ENCODE measurements at regions not wholly inside any gene's neighbourhood (a gene's known extent, or its start where the extent isn't known, plus 50 kb on each side); places are given as distances from the start of the nearest gene placed in this dataset.

GRCh38 chr11:109770323-109770722 lies 322.9 kb upstream of the ZC3H12C start:
- H3K27ac ChIP-seq (ENCODE audit: low read depth, low read length), result no peak overlapping the region
- no peak overlapping the region for H3K4me3 ChIP-seq (ENCODE audit: low read length)
- no peaks in the 10 kb centered on the region for H3K79me2 ChIP-seq (ENCODE audit: control insufficient read depth, insufficient read depth, low read length)
- no peak overlapping the region for H3K9ac ChIP-seq (ENCODE audit: low read length)
- no peaks in the 10 kb centered on the region for H3K36me3 ChIP-seq (ENCODE audit: control insufficient read depth, insufficient read depth, low read length)
- DNase-seq, result no peak
- H3K4me1 ChIP-seq (ENCODE audit: control insufficient read depth, low read depth, low read length), result no peaks in the 10 kb centered on the region
- H2AK5ac ChIP-seq (ENCODE audit: low read length), result no peak overlapping the region
- no peak overlapping the region for H3K4ac ChIP-seq (ENCODE audit: low read depth, low read length)
- no peak overlapping the region for H3K23ac ChIP-seq (ENCODE audit: low read length)
- no peak overlapping the region for H4K5ac ChIP-seq (ENCODE audit: low read length)
- H2BK5ac ChIP-seq (ENCODE audit: low read length), result no peak overlapping the region
- no peak overlapping the region for H2BK15ac ChIP-seq (replicated peaks; ENCODE audit: low read depth)
- H4K8ac ChIP-seq (ENCODE audit: low read depth, low read length), result no peak overlapping the region
- H3K79me1 ChIP-seq (ENCODE audit: low read length), result no peaks in the 10 kb centered on the region
- H3K27me3 ChIP-seq (ENCODE audit: insufficient read depth, low read length, poor library complexity), result no peaks in the 10 kb centered on the region
- no peak overlapping the region for H3K4me2 ChIP-seq (ENCODE audit: low read length)
- no peak overlapping the region for H3K18ac ChIP-seq (ENCODE audit: low read length)
- no peak overlapping the region for H2BK120ac ChIP-seq (ENCODE audit: low read depth, low read length)
- H3K56ac ChIP-seq (ENCODE audit: low read length), result no peak overlapping the region

GRCh38 chr11:109772892-109773291 lies 320.3 kb upstream of the ZC3H12C start:
- Histone ChIP-seq H3K27ac (ENCODE audit: low read depth, low read length) (no peak overlapping the region), H3K9ac (ENCODE audit: low read length) (no peak overlapping the region), H2BK5ac (ENCODE audit: low read length) (no peak overlapping the region), H3K18ac (ENCODE audit: low read length) (no peak overlapping the region), H3K4me1 (ENCODE audit: control insufficient read depth, low read depth, low read length) (no peaks in the 10 kb centered on the region), H3K4me2 (ENCODE audit: low read length) (no peak overlapping the region), H3K4ac (ENCODE audit: low read depth, low read length) (no peak overlapping the region), H4K8ac (ENCODE audit: low read depth, low read length) (no peak overlapping the region), H2AK5ac (ENCODE audit: low read length) (no peak overlapping the region), H2BK120ac (ENCODE audit: low read depth, low read length) (no peak overlapping the region), H2BK15ac (replicated peaks; ENCODE audit: low read depth) (no peak overlapping the region), H3K79me2 (ENCODE audit: control insufficient read depth, insufficient read depth, low read length) (no peaks in the 10 kb centered on the region), H3K56ac (ENCODE audit: low read length) (no peak overlapping the region), H3K4me3 (ENCODE audit: low read length) (no peak overlapping the region), H3K79me1 (ENCODE audit: low read length) (no peaks in the 10 kb centered on the region), H3K36me3 (ENCODE audit: control insufficient read depth, insufficient read depth, low read length) (no peaks in the 10 kb centered on the region), H4K5ac (ENCODE audit: low read length) (no peak overlapping the region), H3K23ac (ENCODE audit: low read length) (no peak overlapping the region), H3K27me3 (ENCODE audit: insufficient read depth, low read length, poor library complexity) (no peaks in the 10 kb centered on the region)
- no peak for DNase-seq
- WGBS (ENCODE audit: extremely low coverage, insufficient coverage, low lambda C conversion rate), result no CpG with 5 or more reads among the region's 1 CpG

DNA sequence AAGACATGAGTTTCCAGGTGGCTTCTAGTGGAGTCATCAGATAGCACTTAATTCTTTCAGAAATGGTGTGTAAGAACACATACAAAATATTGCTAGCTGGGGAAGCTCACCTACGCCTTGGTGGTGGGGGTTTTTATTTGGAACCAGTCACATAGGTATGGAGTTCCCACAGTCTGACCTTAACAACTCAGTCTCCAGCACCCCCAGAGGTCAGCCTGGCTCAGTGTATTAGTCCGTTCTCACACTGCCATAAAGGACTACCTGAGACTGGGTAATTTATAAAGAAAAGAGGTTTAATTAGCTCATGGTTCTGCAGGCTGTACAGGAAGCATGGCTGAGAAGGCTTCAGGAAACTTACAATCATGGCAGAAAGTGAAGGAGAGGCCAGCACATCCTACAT lies 317.5 kb upstream of the ZC3H12C start:
- H2BK120ac ChIP-seq (ENCODE audit: low read depth, low read length), result no peak overlapping the region
- H2BK15ac ChIP-seq (replicated peaks; ENCODE audit: low read depth), result no peak overlapping the region
- H3K56ac ChIP-seq (ENCODE audit: low read length), result no peak overlapping the region
- no peak overlapping the region for H3K27ac ChIP-seq (ENCODE audit: low read depth, low read length)
- H3K23ac ChIP-seq (ENCODE audit: low read length), result no peak overlapping the region
- no peaks in the 10 kb centered on the region for H3K79me1 ChIP-seq (ENCODE audit: low read length)
- no peak overlapping the region for H2AK5ac ChIP-seq (ENCODE audit: low read length)
- no peak overlapping the region for H2BK5ac ChIP-seq (ENCODE audit: low read length)
- H3K36me3 ChIP-seq (ENCODE audit: control insufficient read depth, insufficient read depth, low read length), result no peaks in the 10 kb centered on the region
- H3K4me2 ChIP-seq (ENCODE audit: low read length), result no peak overlapping the region
- no peak overlapping the region for H4K5ac ChIP-seq (ENCODE audit: low read length)
- WGBS (ENCODE audit: extremely low coverage, insufficient coverage, low lambda C conversion rate), result no CpG with 5 or more reads among the region's 2 CpGs
- no peak overlapping the region for H4K8ac ChIP-seq (ENCODE audit: low read depth, low read length)
- H3K4ac ChIP-seq (ENCODE audit: low read depth, low read length), result no peak overlapping the region
- no peak overlapping the region for H3K18ac ChIP-seq (ENCODE audit: low read length)
- DNase-seq, result no peak
- no peaks in the 10 kb centered on the region for H3K27me3 ChIP-seq (ENCODE audit: insufficient read depth, low read length, poor library complexity)
- H3K4me1 ChIP-seq (ENCODE audit: control insufficient read depth, low read depth, low read length), result no peaks in the 10 kb centered on the region
- no peak overlapping the region for H3K9ac ChIP-seq (ENCODE audit: low read length)
- H3K4me3 ChIP-seq (ENCODE audit: low read length), result no peak overlapping the region
- H3K79me2 ChIP-seq (ENCODE audit: control insufficient read depth, insufficient read depth, low read length), result no peaks in the 10 kb centered on the region

DNA sequence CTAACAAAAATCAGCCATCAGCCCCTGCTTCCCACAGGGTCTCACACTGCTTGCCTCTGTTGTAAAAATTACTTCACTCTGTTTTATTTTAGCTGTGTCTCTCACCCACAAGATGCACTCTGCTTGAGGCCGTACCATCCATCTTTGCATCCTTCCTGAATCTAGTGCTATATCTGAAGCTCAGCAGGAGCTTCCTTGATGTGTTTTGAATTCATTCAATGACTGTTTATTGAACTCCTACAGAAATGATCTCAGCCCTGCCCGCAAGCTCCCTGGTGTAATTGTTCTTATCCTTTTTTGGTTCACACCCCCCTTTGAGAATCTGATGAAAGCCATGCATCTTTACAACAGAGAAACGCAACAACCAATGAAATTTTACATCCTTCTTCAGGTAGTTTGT lies 310.2 kb upstream of the ZC3H12C start:
- H2BK5ac ChIP-seq (ENCODE audit: low read length), result no peak overlapping the region
- H3K4ac ChIP-seq (ENCODE audit: low read depth, low read length), result no peak overlapping the region
- no peak overlapping the region for H2AK5ac ChIP-seq (ENCODE audit: low read length)
- H3K4me2 ChIP-seq (ENCODE audit: low read length), result no peak overlapping the region
- H4K8ac ChIP-seq (ENCODE audit: low read depth, low read length), result no peak overlapping the region
- peaks cover 5% of the 10 kb centered on the region for H3K4me1 ChIP-seq (ENCODE audit: control insufficient read depth, low read depth, low read length)
- H4K5ac ChIP-seq (ENCODE audit: low read length), result no peak overlapping the region
- H3K27ac ChIP-seq (ENCODE audit: low read depth, low read length), result peak overlapping the region; percentile 67
- H3K56ac ChIP-seq (ENCODE audit: low read length), result no peak overlapping the region
- H3K79me2 ChIP-seq (ENCODE audit: control insufficient read depth, insufficient read depth, low read length), result no peaks in the 10 kb centered on the region
- H2BK15ac ChIP-seq (replicated peaks; ENCODE audit: low read depth), result no peak overlapping the region
- no peak overlapping the region for H3K23ac ChIP-seq (ENCODE audit: low read length)
- DNase-seq, result peak; percentile 88
- H3K36me3 ChIP-seq (ENCODE audit: control insufficient read depth, insufficient read depth, low read length), result no peaks in the 10 kb centered on the region
- no peak overlapping the region for H2BK120ac ChIP-seq (ENCODE audit: low read depth, low read length)
- H3K9ac ChIP-seq (ENCODE audit: low read length), result no peak overlapping the region
- no peaks in the 10 kb centered on the region for H3K27me3 ChIP-seq (ENCODE audit: insufficient read depth, low read length, poor library complexity)
- no peak overlapping the region for H3K18ac ChIP-seq (ENCODE audit: low read length)
- H3K4me3 ChIP-seq (ENCODE audit: low read length), result no peak overlapping the region
- no peaks in the 10 kb centered on the region for H3K79me1 ChIP-seq (ENCODE audit: low read length)
- no CpG with 5 or more reads among the region's 3 CpGs for WGBS (ENCODE audit: extremely low coverage, insufficient coverage, low lambda C conversion rate)

GRCh38 chr11:109783840-109784239 lies 309.4 kb upstream of the ZC3H12C start:
- Histone ChIP-seq H4K8ac (ENCODE audit: low read depth, low read length) (peak overlapping the region; percentile 88), H3K9ac (ENCODE audit: low read length) (no peak overlapping the region), H3K27me3 (ENCODE audit: insufficient read depth, low read length, poor library complexity) (no peaks in the 10 kb centered on the region), H3K23ac (ENCODE audit: low read length) (no peak overlapping the region), H3K56ac (ENCODE audit: low read length) (peak overlapping the region; percentile 17), H3K79me2 (ENCODE audit: control insufficient read depth, insufficient read depth, low read length) (no peaks in the 10 kb centered on the region), H2AK5ac (ENCODE audit: low read length) (no peak overlapping the region), H2BK15ac (replicated peaks; ENCODE audit: low read depth) (no peak overlapping the region), H3K18ac (ENCODE audit: low read length) (peak overlapping the region; percentile 91), H3K36me3 (ENCODE audit: control insufficient read depth, insufficient read depth, low read length) (no peaks in the 10 kb centered on the region), H3K79me1 (ENCODE audit: low read length) (no peaks in the 10 kb centered on the region), H3K4me3 (ENCODE audit: low read length) (no peak overlapping the region), H4K5ac (ENCODE audit: low read length) (no peak overlapping the region), H2BK5ac (ENCODE audit: low read length) (peak overlapping the region; percentile 99), H3K4ac (ENCODE audit: low read depth, low read length) (peak overlapping the region; percentile 65), H3K27ac (ENCODE audit: low read depth, low read length) (peak overlapping the region; percentile 42), H3K4me2 (ENCODE audit: low read length) (no peak overlapping the region), H2BK120ac (ENCODE audit: low read depth, low read length) (peak overlapping the region; percentile 92), H3K4me1 (ENCODE audit: control insufficient read depth, low read depth, low read length) (peaks cover 5% of the 10 kb centered on the region)
- WGBS (ENCODE audit: extremely low coverage, insufficient coverage, low lambda C conversion rate), result no CpG with 5 or more reads among the region's 3 CpGs
- DNase-seq, result peak; percentile 39

- no CpG with 5 or more reads among the region's 3 CpGs for WGBS (ENCODE audit: extremely low coverage, insufficient coverage, low lambda C conversion rate)
- Histone ChIP-seq H4K5ac (ENCODE audit: low read length) (peak overlapping the region; percentile 72), H3K79me1 (ENCODE audit: low read length) (no peaks in the 10 kb centered on the region), H3K27ac (ENCODE audit: low read depth, low read length) (peak overlapping the region; percentile 42), H2AK5ac (ENCODE audit: low read length) (peak overlapping the region; percentile 70), H3K79me2 (ENCODE audit: control insufficient read depth, insufficient read depth, low read length) (no peaks in the 10 kb centered on the region), H3K9ac (ENCODE audit: low read length) (peak overlapping the region; percentile 2), H3K4me3 (ENCODE audit: low read length) (no peak overlapping the region), H3K4me1 (ENCODE audit: control insufficient read depth, low read depth, low read length) (peaks cover 5% of the 10 kb centered on the region), H3K23ac (ENCODE audit: low read length) (no peak overlapping the region), H2BK5ac (ENCODE audit: low read length) (peak overlapping the region; percentile 6), H3K27me3 (ENCODE audit: insufficient read depth, low read length, poor library complexity) (no peaks in the 10 kb centered on the region), H3K36me3 (ENCODE audit: control insufficient read depth, insufficient read depth, low read length) (no peaks in the 10 kb centered on the region), H2BK15ac (replicated peaks; ENCODE audit: low read depth) (no peak overlapping the region), H3K18ac (ENCODE audit: low read length) (peak overlapping the region; percentile 4), H4K8ac (ENCODE audit: low read depth, low read length) (peak overlapping the region; percentile 82), H3K4ac (ENCODE audit: low read depth, low read length) (no peak overlapping the region), H3K4me2 (ENCODE audit: low read length) (no peak overlapping the region), H3K56ac (ENCODE audit: low read length) (peak overlapping the region; percentile 17), H2BK120ac (ENCODE audit: low read depth, low read length) (peak overlapping the region; percentile 10)
- DNase-seq, result no peak
These were observed 308.7 kb upstream of the ZC3H12C start for GRCh38 chr11:109784536-109784935.

Measured in mesendoderm (in vitro differentiated cells).